ENCODE measurements at regions not wholly inside any gene's neighbourhood (a gene's known extent, or its start where the extent isn't known, plus 50 kb on each side); places are given as distances from the start of the nearest gene placed in this dataset.

DNA sequence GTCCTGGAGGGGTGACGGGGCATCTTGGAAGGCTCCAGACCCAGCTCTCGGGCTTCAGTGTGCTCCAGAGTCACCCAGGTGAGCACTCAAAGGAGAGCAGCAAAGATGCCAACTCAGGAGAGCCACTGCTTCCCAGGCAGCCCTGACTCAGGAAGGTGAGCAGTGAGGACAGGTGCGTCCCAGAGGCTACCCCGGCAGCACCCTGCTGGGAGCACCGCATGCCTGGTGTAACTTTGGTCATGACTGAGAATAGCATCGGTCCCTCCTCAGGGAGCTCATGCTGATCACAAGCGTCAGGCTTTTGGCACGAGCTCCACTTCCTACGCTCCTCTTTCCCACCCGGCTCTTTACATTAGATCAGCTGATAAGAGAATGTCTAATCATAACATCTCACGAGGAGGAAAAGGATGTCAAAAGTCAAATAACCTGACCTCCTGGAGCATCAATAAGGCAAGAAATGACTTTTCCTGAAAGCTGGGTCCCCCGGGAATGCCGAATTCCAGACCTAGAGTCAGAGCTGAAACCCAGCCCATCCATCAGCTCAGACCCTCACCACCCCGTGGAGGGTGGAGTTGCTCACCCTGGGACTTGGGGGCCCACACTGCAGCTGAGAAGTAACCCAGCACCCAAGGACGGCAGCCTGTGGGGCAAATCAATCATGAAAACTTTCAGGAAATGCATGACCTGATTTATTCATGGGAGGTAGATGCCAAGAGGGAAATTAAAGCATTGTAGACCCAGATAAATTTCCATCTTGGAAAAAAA, 248.8 kb downstream of the ACKR3 start:
- H3K27ac Mint-ChIP-seq (ENCODE audit: unreplicated experiment), result no peak overlapping the region
- peaks cover 11% of the 10 kb centered on the region for H3K9me3 Mint-ChIP-seq (ENCODE audit: unreplicated experiment)
- no peak overlapping the region for H3K4me3 Mint-ChIP-seq (ENCODE audit: unreplicated experiment)
- DNase-seq (ENCODE audit: extremely low spot score, unreplicated experiment), result no peak
- H3K27me3 Mint-ChIP-seq (ENCODE audit: unreplicated experiment), result peaks cover 14% of the 10 kb centered on the region
- no peaks in the 10 kb centered on the region for H3K36me3 Mint-ChIP-seq (ENCODE audit: unreplicated experiment)
- TF ChIP-seq, protein P1, sequence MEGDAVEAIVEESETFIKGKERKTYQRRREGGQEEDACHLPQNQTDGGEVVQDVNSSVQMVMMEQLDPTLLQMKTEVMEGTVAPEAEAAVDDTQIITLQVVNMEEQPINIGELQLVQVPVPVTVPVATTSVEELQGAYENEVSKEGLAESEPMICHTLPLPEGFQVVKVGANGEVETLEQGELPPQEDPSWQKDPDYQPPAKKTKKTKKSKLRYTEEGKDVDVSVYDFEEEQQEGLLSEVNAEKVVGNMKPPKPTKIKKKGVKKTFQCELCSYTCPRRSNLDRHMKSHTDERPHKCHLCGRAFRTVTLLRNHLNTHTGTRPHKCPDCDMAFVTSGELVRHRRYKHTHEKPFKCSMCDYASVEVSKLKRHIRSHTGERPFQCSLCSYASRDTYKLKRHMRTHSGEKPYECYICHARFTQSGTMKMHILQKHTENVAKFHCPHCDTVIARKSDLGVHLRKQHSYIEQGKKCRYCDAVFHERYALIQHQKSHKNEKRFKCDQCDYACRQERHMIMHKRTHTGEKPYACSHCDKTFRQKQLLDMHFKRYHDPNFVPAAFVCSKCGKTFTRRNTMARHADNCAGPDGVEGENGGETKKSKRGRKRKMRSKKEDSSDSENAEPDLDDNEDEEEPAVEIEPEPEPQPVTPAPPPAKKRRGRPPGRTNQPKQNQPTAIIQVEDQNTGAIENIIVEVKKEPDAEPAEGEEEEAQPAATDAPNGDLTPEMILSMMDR (IDR thresholded peaks at IDR 0.05), result no peak
- H3K4me1 Mint-ChIP-seq (ENCODE audit: unreplicated experiment), result peaks cover 8% of the 10 kb centered on the region

DNA sequence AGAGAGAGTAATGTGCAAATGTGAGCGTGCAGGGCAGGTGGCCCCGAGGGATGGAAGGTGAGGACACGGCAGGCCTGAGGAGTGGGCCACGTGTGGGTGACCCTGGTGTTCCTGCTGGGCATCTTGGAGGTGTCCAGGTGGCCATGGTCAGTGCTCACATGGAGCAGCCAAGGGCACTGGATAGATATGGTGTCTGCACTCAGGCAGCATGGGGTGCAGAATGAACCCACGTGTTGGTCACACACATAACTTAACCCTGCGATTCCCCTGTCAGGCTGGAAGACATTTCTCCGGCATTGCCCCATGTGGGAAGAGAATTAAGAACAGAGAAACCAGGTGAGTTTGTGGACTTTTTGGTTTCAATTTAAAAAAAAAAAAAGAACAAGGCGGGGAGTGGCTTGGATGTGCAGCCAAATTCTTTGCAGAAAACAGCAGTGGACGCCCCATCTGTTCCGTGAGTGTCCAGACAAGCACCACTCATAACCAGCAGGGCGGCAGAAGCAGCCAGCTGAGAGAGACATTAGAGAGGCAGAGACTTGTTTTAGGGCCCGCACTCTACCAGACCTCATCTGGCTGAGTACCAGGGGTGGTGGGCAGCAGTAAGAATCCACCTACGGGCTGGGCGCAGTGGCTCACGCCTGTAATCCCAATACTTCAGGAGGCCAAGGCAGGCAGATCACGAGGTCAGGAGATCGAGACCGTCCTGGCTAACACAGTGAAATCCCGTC, 249.8 kb downstream of the ACKR3 start:
- DNase-seq (ENCODE audit: extremely low spot score, unreplicated experiment), result no peak
- Mint-ChIP-seq H3K4me3 (ENCODE audit: unreplicated experiment) (no peak overlapping the region), H3K9me3 (ENCODE audit: unreplicated experiment) (peaks cover 11% of the 10 kb centered on the region), H3K4me1 (ENCODE audit: unreplicated experiment) (peaks cover 4% of the 10 kb centered on the region), H3K27me3 (ENCODE audit: unreplicated experiment) (peaks cover 14% of the 10 kb centered on the region), H3K36me3 (ENCODE audit: unreplicated experiment) (no peaks in the 10 kb centered on the region), H3K27ac (ENCODE audit: unreplicated experiment) (no peak overlapping the region)
- TF ChIP-seq, protein P1 (IDR thresholded peaks at IDR 0.05), result no peak

DNA sequence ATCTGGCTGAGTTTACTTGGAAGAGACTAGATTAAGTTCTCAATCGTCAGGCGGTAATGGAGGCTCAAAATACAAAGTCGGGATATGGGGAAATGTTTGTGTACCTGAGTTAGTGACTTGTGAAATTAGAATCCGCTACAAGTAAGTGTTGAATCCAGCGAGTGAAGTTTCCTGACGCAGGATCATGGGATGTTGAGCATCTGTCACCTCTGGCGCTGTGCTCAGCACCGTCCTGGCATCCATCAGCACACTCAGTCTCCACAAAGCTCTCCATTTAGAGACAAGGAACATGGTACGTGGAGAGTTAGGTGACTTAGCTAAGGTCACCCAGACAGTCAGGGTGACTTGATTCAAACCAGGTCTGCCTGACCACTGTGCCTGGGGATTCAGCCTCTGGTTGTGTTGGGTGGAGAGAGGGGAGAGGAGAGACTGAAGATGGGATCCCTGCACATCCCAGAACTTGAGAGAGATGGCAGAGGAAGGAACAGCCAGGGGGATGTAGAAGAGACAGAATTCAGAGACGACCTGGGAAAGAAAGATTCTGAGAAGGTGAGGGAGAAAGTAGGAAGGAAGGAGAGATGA, 251.2 kb downstream of the ACKR3 start:
- TF ChIP-seq, protein P1 (IDR thresholded peaks at IDR 0.05), result no peak
- H3K27me3 Mint-ChIP-seq (ENCODE audit: unreplicated experiment), result peaks cover 12% of the 10 kb centered on the region
- H3K9me3 Mint-ChIP-seq (ENCODE audit: unreplicated experiment), result peaks cover 11% of the 10 kb centered on the region
- H3K36me3 Mint-ChIP-seq (ENCODE audit: unreplicated experiment), result no peaks in the 10 kb centered on the region
- DNase-seq (ENCODE audit: extremely low spot score, unreplicated experiment), result no peak
- no peak overlapping the region for H3K27ac Mint-ChIP-seq (ENCODE audit: unreplicated experiment)
- peaks cover 4% of the 10 kb centered on the region for H3K4me1 Mint-ChIP-seq (ENCODE audit: unreplicated experiment)
- no peak overlapping the region for H3K4me3 Mint-ChIP-seq (ENCODE audit: unreplicated experiment)

- Mint-ChIP-seq H3K4me1 (ENCODE audit: unreplicated experiment) (peaks cover 4% of the 10 kb centered on the region), H3K27me3 (ENCODE audit: unreplicated experiment) (peaks cover 7% of the 10 kb centered on the region)
- TF ChIP-seq, protein P1 (IDR thresholded peaks at IDR 0.05), result no peak
These were observed 253.5 kb downstream of the ACKR3 start for GRCh38 chr2:236823041-236823629.

More at GRCh38 chr2:236823041-236823629, 253.5 kb downstream of the ACKR3 start:
- no peak for DNase-seq (ENCODE audit: extremely low spot score, unreplicated experiment)
- Mint-ChIP-seq H3K27ac (ENCODE audit: unreplicated experiment) (no peak overlapping the region), H3K4me3 (ENCODE audit: unreplicated experiment) (no peak overlapping the region), H3K36me3 (ENCODE audit: unreplicated experiment) (no peaks in the 10 kb centered on the region), H3K9me3 (ENCODE audit: unreplicated experiment) (peaks cover 11% of the 10 kb centered on the region)

Measured in osteocyte (in vitro differentiated cells).